CD4-positive, alpha-beta T cell treated with Interleukin-1 beta for 1 hour (primary cell): ENCODE measurements at regions not wholly inside any gene's neighbourhood (a gene's known extent, or its start where the extent isn't known, plus 50 kb on each side); places are given as distances from the start of the nearest gene placed in this dataset.

Experiments used
- DNase-seq, 2 donors: peaks; one replicate each; pipeline ENCODE4 v3.0.0-alpha.2; 2020 to 2022

DNA sequence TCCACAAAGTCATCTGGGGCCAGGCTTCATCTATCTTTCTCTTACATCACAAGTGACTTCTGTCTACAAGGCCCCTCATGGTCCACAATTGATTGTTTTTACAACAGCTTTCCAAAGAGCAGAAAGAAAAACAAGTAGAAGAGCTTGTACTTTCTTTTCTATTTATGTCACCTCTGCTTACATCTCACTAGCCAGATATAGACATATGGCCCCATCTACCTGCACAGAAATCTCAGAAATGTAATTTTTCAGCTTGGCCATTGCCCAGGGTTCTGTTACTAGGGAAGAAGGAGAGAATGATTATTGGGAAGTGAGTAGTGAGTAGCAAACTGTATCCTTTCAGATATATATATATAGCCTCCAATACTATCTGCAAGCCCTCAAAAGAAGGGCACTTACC, 210.5 kb upstream of the PLEKHG7 start:
- DNase-seq: no peak

DNA sequence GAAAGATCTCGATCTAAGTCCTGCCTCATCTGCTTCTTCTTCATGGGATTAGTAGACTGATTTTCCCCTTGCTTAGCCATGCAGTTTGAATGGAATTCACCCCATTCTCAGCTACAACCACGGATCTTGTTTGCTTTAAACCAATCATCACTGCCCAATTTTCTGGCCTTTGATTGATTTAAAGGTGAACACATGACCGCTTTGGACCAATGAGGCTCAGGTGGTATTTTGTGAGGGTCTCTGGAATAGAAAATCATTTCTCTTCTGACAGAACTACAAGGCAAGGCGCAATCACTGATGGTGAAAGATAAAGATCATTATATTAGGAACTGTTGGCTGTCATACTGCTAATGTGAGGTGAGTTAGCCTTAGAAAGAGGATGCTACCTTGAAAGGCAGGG, 213.0 kb upstream of the PLEKHG7 start:
- no peak for DNase-seq

DNA sequence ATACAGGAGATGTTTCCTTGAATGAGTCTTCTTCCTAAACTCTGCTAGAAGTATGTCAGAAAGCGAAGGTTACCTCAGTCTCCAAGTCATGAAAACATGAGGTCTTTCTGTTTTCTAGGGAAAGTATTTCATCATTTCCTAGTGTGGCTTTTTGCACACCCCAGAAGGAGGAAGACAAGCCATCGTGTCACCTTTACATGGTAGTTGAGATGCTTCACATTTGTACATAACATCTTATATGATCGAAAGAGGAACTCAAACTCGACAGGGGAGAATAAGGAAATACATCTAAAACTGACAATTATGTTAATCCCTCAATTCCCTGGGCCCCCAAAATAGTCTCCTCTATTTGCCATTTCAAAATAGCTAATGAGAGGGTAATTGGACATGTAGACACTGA, 214.1 kb upstream of the PLEKHG7 start:
- no peak for DNase-seq

- no peak for DNase-seq
Measured at GRCh38 chr12:92487138-92487485, 215.7 kb upstream of the PLEKHG7 start.

DNA sequence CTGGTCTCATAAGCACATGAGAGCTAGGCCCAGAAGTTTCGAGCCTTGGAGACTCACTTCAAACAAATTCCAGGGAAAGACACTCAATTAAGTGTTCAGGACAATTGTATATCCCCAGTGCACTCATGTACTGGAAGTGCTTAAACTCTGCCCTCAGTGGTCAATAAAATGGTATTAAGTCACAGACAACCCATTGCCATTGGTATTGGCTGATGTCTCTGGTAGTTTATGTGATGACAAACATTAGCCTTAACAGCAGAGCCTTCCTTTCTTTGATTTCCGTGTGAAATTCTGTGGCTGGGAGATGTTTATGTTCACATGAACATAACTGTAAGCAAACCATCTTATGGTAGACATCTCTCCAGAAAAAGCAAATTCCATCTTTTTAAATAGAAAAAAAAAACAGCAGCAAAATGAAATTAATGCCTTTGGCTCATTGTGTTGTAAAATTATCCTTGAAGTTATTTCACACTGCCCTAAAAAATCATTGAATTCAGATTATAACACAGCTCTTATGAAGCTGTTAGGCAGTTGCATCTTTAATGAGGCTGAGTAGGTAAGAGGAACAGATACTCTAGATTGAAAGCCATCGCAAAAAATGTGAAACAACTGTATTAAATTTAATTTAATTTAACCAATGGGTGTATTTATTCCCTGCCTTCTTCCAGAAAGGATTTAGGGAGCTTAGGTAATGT, 216.2 kb upstream of the PLEKHG7 start:
- no peak for DNase-seq

GRCh38 chr12:92485351-92486348, 217.1 kb upstream of the PLEKHG7 start:
- no peak for DNase-seq

DNA sequence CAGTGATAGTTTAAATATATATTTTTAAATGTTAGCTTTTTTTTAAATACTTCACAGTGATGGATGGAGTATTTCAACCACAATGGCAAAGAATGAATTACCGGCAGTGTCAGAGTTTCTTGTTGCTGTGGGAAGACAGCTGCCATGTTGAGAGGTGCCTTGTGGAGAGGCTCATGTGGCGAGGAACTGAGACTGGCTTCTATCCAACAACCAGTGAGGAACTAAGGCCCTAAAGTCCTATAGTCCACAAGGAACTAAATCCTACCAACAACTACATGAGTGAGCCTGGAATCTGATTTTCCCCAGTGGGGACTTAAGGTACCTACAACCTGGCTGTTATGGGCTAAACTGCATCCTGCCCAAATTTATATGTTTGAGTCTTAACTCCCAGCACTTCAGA, 220.2 kb upstream of the PLEKHG7 start:
- no peak for DNase-seq

GRCh38 chr12:92481066-92481465, 221.7 kb upstream of the PLEKHG7 start:
- DNase-seq: no peak

DNA sequence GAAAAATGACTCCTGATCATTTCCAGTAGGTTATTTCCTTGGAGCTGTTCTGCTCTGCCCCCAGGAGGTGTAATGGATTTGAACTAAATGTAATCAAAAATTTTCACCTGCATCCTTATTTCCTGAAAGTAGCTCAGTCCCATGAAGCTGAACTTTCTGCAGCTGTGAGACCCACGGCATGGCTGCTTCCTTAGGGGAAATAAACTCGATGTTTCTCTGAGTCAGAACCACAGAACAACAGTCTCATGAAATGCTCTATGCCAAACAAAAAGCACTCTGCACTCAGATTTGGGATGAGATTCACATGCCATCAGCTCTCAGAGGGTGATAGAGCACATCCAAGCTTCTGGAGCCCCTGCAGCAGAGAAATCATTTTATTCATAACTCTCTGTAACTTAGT, 224.1 kb upstream of the PLEKHG7 start:
- no peak for DNase-seq

GRCh38 chr12:92476844-92477243, 225.9 kb upstream of the PLEKHG7 start:
- no peak for DNase-seq

- no peak for DNase-seq
Measured at GRCh38 chr12:92473564-92473963, 229.2 kb upstream of the PLEKHG7 start.

GRCh38 chr12:92472201-92472600, 230.6 kb upstream of the PLEKHG7 start:
- DNase-seq: no peak

DNA sequence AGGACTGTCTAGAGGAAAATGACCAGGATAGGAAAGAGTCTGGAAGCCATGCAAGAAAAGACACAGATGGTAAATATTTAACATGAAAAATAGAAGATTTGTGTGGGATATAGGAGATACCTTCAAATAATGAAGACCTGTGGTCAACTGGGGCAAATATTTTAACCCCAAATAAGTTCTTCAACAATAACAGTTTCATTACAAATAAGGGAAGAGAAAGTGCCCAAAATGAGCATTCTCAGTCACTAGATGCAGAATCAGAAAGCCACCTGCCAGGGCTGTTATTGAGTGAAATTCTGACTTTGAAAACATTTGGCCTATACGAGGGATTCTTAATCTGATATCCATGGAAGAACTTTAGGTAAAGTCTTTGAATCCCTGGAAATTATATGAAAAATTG, 231.2 kb upstream of the PLEKHG7 start:
- DNase-seq: no peak

- DNase-seq: peak in 1 of 2 donors; percentile 12
Measured at GRCh38 chr12:92470608-92471021, 232.2 kb upstream of the PLEKHG7 start.

- DNase-seq: no peak
Measured at GRCh38 chr12:92469837-92470236, 233.0 kb upstream of the PLEKHG7 start.

- DNase-seq: no peak
Measured at GRCh38 chr12:92468358-92469020, 234.3 kb upstream of the PLEKHG7 start.

GRCh38 chr12:92467886-92468285, 234.9 kb upstream of the PLEKHG7 start:
- no peak for DNase-seq

GRCh38 chr12:92466391-92467305, 236.1 kb upstream of the PLEKHG7 start:
- peak in 1 of 2 donors; percentile 62 for DNase-seq

DNA sequence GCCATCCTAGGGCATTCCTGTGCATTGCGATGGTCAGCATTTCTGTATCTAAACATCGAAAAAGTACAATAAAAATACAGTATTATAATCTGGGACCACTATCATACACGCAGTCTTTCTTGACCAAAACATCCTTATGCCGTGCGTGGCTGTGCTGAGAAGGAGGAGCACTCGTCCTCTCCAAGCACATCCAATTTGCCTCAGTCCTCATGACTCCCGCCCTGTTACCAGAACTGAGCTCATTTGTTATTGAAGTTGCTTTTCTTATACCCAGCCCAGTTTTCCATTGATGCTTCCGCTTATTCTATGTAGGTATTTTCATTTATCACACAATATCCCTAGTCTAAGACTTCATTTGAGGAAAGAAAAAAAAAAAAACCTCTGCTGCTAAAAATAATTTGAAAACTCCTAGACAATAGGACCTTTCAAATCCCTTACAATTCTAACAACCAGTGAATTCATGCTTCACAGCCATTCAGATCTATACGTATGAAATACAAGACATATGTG, 236.9 kb upstream of the PLEKHG7 start:
- no peak for DNase-seq

DNA sequence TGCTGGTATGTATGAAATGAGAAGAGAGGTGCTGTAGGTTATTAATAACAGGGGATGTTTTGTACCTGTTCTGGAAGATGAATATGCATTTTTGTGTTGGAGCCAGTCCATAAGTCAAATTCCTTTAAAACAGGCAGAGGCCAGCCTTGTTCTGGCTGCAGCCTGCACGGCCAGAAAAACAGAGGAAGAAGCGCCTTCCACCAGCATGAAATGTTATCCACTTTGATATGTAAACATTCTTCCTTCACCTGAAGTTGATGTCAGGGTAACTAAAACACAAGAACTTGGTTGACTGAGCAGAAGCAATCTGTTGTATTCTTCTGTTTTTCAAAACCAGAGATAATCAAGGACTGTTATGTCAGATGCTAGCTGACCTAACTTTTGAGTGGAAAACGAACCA, 237.9 kb upstream of the PLEKHG7 start:
- DNase-seq: no peak

GRCh38 chr12:92463171-92463570, 239.6 kb upstream of the PLEKHG7 start:
- DNase-seq: no peak

DNA sequence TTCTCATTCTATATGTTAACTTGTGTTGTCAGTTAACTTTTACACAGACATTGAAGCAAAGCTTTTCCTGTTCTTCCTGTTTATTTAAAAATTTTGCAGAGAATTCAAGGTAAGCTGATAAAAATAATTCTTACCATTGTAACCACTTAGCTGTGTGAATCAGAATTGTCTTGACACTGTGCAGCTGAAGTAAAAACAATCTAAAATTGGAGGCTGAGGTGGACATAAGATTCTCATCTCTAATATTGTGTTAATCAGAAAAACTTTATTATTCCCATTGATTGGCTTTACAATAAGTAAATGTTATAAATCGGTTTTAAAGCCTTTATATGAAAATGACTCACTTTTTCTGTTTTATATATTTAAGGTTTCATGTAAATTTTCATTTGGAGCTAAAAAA, 240.3 kb upstream of the PLEKHG7 start:
- DNase-seq: peak in 1 of 2 donors; percentile 8
